GM19438 (cell line): ENCODE measurements at regions not wholly inside any gene's neighbourhood (a gene's known extent, or its start where the extent isn't known, plus 50 kb on each side); places are given as distances from the start of the nearest gene placed in this dataset.

Experiments used
- ATAC-seq: cut with Tn5 transposase; IDR thresholded peaks from one replicate; pipeline ENCODE4 v1.9.1; 2021; ENCODE audit warnings: low read depth; ENCODE audit not compliant: unreplicated experiment

GRCh38 chr11:59302991-59303390 is 55.7 kb upstream of the OR5AN1 start:
- ATAC-seq: no peak

GRCh38 chr11:59295435-59295834 is 63.3 kb upstream of the OR5AN1 start:
- ATAC-seq: no peak

GRCh38 chr11:59292611-59293010 is 66.1 kb upstream of the OR5AN1 start:
- ATAC-seq: no peak

- ATAC-seq: no peak
Observed at GRCh38 chr11:59291228-59291627, 67.5 kb upstream of the OR5AN1 start.

GRCh38 chr11:59289356-59290181 is 69.1 kb upstream of the OR5AN1 start:
- ATAC-seq: no peak

GRCh38 chr11:59285716-59286260 is 72.9 kb upstream of the OR5AN1 start:
- no peak for ATAC-seq

- ATAC-seq: peak; percentile 23
Observed at GRCh38 chr11:59284773-59285129, 72.0 kb upstream of the MPEG1 start.

GRCh38 chr11:59283825-59284772 is 71.4 kb upstream of the MPEG1 start:
- ATAC-seq: peak; percentile 74

GRCh38 chr11:59283311-59283710 is 70.6 kb upstream of the MPEG1 start:
- no peak for ATAC-seq

- ATAC-seq: no peak
Observed at GRCh38 chr11:59281177-59281576, 68.5 kb upstream of the MPEG1 start.

GRCh38 chr11:59273373-59273841 is 60.7 kb upstream of the MPEG1 start:
- peak; percentile 77 for ATAC-seq

- ATAC-seq: no peak
Observed at GRCh38 chr11:59272771-59273372, 60.1 kb upstream of the MPEG1 start.

- ATAC-seq: no peak
Observed at GRCh38 chr11:59271811-59272327, 59.1 kb upstream of the MPEG1 start.

- ATAC-seq: no peak
Observed at GRCh38 chr11:59271247-59271755, 58.6 kb upstream of the MPEG1 start.

- ATAC-seq: no peak
Observed at GRCh38 chr11:59267736-59268475, 55.2 kb upstream of the MPEG1 start.

GRCh38 chr11:59267196-59267595 is 54.5 kb upstream of the MPEG1 start:
- peak; percentile 69 for ATAC-seq

GRCh38 chr11:59266491-59266890 is 53.8 kb upstream of the MPEG1 start:
- no peak for ATAC-seq

- no peak for ATAC-seq
Observed at GRCh38 chr11:59265735-59266134, 53.0 kb upstream of the MPEG1 start.

GRCh38 chr11:59264736-59265135 is 52.0 kb upstream of the MPEG1 start:
- no peak for ATAC-seq
